ENCODE measurements at regions not wholly inside any gene's neighbourhood (a gene's known extent, or its start where the extent isn't known, plus 50 kb on each side); places are given as distances from the start of the nearest gene placed in this dataset.

DNA sequence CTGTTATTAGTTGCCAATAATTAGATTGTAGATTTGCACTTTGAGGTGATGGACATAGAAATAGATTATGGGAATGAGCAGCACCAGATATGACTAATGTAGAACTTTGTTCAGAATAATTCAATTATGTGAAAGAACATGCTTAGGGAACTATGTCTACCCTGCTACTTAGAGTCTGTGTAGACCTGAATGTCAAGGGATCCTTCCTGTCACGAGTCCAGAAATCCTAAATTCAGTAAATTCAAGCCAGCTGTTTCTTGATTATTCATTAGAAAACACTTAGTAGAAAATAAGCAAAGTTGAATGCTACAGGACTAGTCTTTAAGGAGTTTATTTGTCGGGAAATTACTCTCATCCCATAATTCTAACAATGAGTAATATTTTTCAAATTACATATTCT, 887.3 kb upstream of the SEMA6A start:
- DNase-seq: no peak

DNA sequence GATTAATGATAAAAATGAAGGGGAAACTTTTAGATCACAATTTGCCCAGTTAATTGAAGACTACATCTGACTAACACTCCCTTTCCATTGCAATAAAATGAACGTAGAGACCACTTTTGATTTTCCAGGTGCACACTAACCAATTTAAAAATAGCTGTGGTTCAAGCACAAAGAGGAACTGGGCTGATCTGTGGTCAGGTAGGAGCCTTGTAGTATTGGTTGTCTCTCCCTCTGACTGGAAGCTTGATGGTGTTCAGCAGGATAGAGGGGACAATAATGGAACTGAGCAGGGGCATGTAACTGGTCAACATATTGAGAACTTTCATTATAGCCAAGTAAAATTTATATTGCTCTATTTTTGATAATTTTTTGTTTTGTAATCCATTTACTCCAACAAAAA, 886.8 kb upstream of the SEMA6A start:
- DNase-seq: no peak

DNA sequence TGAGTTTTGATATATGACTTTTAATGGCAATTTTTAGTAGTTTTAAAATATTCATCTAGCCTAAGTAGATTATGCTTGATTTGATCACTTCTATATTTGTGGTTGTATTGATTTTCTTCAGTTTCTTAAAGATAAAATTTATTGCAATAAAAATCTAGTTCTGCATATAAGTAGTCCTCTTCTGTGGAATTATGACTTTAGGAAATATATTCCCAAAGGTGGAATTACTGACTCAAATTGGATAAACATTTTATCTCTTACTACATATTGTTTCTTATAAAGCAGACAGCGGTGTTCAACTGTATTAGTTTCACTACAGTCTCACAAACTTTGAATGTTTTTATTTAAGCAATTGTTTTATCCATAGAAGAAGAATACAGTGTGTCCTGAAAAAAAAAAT, 883.0 kb upstream of the SEMA6A start:
- DNase-seq: no peak

DNA sequence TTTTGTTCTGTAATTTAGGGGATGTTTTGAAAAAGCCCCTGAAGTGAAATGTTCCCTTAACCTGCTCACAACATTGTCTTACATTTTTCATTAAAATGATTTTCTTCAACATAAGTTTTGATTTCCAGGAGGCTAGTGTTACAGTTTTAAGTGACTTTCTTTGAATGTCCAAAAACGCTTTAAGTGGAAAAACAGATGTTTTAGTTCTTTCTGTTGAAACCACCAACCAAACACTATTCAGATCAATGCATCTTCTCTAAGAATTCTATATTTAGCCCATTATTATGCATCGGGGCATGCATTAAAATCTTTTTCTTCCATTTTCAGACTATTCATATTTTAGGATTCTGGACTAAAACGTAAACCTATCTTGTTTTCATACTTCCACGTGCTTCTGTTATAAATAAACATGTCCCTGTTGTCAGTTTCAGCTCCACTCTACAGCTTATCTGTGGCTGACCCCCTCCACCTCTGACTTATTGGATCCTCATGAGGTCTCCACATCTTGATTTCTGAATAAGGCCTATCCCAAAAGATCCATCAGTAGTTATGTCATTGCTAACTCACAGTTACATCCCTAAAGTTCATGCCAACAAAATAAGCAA, 882.3 kb upstream of the SEMA6A start:
- DNase-seq: no peak

DNA sequence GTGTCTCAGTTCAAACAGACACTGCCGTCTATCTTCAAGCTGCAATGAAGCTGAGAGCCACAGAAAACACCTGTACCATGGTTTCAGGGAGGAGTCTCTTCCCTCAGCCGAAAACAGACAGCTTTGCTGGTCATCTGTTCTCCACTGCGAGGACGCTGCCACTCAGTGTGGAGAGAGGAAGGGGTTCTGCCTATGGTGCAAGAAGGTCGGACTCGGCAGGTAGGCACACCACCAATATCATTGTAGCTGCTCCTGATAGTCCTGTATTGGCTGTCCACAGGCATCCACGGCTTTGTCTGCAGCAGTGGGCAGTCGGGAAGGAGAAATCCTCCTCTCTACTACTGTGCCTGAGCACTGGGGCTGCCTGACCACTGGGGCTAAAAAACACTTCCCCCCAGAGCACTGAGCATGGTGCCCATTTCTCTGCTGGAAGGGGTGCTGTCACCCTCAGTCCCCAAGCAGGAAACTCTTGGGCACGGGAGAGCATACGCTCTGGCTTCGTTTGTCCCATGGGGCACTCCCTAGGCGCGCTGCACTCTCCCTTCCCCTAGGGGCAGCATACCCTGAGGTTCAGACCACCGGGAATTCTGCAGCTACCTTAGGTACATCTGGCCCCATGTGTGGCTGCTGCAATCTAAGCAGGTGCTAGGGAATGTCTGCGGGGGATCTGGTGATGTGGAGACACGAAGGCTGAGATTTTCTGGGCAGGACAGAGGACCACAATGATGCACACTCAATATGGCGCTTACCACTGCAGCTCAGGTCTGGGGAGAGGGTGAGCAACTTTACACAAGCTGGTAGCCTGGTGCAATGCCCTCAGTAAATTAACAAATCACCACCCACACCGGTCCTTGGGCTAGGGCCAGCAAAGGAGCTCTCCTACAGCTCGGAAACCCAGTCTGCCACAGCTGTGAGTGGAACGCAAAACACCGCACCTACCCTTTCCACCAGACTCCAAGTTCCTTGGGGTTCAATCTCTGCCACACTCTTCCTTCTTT, 880.9 kb upstream of the SEMA6A start:
- no peak for DNase-seq

DNA sequence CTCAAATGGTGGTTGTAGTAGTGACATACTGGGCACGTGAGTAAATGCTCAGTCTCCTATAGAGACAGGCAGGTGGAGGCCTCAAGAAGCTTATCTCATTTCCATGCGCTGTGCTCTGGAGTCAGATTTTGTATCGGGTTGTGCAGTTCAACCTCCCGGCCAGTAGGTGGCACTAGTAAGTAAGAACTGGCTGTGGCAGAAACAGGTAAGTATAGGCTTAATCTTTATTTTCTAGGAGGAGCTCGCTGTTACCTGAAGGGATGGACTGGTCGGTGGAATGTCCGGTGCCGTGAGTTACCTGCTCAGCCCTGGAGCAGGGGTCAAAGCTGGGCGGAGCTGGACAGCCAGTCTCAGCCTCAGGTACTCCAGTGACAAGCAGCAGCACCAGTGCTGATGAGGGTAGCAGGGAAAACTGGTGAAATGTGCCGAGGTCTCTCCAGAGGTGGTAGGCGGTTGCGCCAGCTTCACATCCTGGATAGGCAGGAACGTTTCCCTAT, 880.1 kb upstream of the SEMA6A start:
- DNase-seq: peak; percentile 8 to 63

DNA sequence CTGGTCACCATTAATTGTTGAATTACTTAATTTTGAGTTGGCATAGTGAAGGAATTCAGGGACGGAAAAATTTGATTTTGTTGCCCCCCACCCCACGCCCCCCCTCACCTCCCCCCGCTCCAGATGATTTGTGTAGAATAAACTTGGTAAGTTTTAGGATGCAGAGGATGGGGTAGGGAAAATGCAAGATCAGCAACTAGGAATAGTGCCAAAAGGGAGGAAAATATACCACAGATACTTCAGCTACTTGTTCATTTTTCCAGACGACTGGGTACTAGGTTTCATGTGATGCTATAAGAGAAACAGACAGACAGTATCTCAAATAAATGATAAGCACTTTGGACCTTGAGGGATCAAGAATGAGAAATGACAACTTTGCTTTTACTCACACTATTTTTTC, 862.2 kb upstream of the SEMA6A start:
- DNase-seq: no peak

DNA sequence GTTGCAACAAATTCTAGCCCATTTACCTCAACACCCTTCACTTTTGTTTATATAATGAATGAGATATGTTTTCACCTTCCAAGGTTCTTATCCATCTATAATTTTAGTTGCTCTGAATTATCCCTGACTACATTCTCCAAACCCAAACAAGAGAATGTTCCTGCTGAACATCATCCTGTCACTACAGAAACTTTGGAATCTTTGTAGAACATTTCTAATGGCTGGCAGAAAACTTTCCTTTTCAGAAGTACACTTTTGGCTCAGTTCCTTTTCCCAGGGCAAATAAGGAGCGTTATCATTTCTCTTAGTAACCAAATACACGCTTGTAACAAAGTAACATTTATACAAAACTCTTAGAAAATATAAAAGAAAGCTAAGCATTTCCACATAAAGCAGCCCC, 860.6 kb upstream of the SEMA6A start:
- no peak for DNase-seq

DNA sequence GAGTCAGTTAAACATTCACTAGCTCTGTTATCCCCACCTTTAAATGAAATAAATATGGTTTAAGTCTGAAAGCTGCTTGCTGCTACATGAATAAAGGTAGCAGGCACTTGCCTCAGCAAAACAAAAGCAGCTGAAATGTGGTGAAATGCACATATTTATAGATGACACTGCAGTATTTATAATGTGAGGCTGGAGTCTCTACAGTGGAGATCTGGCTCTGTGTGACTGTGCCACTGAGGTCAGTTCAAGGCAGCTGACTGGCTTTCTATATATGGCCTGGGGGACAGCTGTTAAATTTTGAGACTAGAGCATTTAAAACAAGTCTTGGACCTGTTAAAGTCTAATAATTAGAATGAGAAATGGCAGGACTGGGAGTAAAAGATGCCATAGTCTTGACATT, 859.6 kb upstream of the SEMA6A start:
- DNase-seq: no peak

DNA sequence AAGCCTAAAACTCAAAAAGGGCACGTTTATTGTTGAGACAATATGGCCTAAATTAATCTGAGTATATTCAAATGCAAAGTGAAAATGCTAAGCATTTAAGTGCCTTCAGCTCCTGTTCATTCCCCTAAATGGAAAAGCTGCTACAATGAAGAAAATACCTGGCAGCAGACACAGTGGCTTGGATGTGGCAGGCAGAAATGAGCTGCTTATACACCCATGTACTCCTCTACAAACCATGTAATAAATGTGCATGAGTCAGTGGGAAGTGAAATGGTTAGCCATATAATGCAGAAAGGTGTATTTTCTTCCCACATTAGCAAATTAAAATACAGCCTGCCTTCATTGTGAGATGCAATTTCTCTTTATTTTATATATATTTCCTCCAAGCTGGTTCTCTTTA, 859.2 kb upstream of the SEMA6A start:
- DNase-seq: no peak

DNA sequence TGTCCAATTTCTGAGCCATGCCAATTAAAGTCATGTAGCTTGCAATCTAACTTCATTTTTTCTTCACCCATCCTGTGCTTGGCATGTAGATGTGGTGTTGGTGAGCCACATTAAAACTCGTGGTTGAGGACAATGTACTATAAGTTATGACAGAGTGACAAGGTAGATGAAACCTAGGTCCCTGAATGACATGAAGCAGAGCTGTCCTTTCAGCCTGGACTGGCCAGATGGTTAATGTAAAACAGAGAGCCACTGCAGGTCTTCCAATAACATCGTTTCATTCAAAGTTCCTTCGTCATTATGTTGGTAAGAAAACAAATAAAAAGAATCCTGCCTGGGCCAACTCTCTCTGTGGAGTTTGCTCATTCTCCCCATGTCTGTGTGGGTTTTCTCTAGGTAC, 856.5 kb upstream of the SEMA6A start:
- no peak for DNase-seq

DNA sequence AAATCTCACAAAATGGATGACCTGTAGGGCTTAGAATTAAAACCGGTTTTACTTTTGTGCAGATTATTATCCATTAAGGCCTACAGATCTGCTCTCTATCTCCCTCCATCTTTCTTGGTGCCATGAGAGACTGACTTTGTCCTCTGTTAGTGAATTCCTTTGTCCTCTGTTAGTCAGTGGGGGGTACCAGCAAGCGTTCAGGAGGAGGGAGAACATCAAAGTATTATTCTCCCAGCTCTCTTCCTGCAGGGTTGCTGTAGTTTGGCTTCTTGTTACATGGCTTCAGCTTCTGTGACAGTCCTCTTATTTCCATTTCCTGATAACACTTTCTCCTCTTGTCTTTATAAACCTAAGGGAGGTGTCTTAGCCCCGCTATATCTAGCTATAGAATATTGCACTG, 850.5 kb upstream of the SEMA6A start:
- no peak for DNase-seq

DNA sequence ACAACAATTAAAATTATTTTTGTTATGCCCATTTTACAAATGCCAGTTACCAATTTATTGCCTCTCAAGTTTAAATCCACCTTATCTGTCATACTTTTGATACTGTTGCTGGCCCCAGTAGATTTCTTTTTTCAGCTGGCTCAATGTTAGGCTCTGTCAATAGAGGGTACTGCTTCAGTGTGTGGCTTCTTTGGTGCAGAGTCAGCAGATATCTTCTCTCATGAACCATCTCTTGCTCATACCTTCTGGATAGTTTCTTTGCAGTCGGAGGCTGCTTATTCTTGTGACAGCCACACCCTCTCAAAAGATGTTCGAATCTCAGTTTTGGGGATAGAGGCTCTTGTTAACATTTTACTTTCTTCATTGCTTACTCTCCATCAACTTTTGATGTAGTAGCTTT, 849.9 kb upstream of the SEMA6A start:
- DNase-seq: no peak

DNA sequence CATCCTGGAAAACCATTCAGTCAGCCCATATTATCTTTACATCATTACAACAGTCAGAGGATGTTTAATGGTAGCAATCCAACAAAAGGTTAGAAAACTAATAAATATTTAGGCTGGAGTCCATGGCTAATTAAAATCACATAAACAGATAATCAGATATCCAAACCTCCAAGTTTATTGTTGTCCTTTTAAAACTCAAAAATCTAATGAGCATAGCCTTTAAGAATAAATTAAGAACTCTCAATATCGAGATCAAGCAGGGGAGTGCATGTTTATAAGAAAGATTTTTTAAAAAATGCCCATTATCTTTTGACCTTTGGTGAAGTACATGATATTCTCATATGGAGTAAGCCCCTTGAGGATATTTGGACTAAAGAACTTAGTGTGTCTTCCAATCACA, 842.9 kb upstream of the SEMA6A start:
- no peak for DNase-seq

DNA sequence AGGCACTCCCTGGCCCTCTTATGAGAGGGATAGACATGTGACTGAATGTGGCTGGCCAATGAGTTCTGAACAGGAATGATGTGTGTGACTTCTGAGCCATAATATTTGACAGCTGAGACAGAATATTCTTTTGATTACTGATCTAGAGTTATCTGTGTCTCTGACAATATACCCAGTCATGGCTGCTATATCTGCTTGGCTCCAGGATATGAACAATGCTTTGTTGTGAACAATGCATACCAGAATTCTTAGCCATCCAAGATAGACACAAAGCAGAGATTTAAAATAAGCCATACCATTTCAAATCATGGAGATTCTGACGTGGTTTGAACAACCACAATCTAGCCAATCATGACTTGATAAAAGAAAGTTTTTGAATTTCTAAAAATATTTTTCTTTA, 840.3 kb upstream of the SEMA6A start:
- DNase-seq: no peak

DNA sequence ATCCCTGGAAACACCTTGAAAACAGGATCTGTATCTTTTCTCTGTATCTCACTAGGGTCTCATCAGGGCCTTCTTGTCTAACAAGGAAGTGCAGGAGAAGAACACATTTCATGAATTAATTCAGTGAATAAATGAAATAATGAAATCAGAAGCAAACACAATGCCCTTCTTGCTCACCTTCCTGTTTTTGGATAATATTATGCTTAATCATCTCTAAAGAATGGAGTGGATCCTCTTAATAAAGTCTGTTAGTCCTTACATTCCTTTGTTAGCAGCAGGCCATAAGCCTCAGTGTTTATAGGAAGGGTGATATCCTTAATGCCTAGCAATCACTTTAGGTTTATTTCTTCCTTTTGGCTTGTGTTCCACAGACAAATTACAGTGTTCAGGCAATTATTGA, 837.1 kb upstream of the SEMA6A start:
- DNase-seq: no peak

DNA sequence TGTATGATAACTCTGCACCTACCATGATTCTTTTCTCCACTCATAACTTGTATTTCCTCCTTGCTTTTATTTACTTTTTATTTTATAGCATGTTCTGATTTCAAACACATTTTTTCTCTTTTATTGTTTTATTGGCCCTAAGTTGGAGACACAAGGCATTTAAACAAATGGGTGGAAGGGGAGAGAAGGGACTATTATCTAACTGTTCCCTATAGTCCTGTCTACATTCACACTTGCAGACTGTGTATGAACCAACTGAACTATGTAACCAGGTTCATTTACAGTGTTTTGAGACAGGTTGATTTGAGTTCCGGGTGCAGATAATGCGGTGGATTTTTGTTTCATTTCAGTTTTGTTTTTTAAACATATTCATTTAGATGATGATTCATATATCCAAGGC, 830.6 kb upstream of the SEMA6A start:
- DNase-seq: no peak

DNA sequence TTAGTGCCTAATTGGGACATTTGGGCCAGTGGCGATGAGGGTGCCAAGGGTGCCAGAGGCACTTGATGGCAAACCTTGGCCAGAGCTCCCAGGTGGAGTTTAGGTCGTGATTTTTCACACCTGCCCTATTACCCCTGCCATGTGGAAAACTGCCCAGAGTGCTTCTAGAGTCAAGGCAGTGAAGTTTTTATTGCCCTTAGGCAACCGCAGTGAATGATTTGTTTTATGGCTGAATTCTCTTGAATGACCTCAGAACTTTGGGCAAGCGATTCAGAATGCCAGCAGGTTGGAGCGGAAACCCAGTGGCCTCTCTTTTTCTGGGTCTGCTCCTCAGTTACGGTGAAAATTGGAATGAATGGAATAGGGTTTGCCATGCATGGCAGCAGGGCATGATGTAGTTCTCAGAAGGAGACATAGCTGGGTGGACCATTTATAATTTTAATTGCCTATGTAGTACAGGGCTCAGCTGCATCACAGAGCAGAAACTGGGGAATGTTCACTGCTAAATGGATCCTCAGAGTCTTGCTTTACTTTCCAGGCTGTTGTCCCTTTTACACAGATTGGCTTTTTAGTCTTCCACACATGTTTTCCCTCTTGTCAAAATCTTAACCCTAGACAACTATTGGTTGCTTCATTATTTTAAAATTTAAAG, 820.0 kb upstream of the SEMA6A start:
- no peak for DNase-seq

DNA sequence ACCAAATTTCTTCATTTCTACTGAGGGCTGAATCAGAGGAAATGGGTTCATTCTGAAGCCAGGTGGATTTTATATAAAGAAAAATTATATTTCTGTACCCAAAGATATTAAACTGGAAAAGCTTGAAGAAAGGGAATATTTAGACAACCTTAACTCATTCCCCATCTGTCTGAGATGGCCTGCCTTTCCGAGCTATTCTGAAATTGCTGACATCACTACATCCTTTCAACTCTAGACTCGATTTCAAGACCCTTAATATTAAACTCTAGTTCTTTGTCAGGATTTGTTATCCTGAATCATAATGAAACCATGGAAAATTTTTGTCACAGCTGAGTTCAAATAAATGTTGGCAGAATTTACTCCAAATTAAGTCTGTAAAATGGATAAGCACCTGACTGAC, 818.5 kb upstream of the SEMA6A start:
- no peak for DNase-seq

DNA sequence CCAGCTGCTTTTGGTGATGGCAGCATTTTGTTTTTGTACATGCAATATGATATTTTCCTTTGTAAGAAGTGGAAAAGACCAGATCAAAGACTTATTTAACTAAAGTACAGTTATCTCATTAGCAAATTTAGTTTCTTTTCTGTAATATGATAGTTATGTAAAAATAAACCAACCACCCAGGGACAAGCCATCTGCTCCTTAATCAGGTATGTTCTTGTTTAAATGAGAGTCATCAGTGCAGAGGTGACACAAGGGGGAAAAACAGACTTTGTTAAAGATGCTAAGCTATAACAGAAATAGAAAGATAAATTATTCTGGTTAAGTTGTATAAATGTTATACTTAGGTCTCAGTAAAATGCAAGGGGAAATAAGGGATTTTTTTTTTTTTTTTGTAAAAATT, 805.7 kb upstream of the SEMA6A start:
- DNase-seq: no peak

DNA sequence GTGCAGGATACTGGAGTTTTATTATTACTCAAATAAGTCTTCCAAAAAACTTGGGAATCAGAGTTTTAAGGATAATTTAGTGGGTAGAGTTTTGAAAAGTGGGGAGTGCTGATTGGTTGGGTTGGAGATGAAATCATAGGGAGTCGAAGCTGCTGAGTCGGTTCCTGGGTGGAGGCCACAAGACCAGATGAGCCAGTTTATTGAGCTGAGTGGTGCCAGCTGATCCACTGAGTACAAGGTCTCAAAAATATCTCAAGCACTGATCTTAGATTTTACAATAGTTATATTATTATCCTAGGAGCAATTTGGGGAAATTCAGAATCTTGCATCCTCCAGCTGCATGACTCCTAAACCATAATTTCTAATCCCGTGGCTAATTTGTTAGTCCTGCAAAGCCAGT, 804.9 kb upstream of the SEMA6A start:
- DNase-seq: no peak

DNA sequence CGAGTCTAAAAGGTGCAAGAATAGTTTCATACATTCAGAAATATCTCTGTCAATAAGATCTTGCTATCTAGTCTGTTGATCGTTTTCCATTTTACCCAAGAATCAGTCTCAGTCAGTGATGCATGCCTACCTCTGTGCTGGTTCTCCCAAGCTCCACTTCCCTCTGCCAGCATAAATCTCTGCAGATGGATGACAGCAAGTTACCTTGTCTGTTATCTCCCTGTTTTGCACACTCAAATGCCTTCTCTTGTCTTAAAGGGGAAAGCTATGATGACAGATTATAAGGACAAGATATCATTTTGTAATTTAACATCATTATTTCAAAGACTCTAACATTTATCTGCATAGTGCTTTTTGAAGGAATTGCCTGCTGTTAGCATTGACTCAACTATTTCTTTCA, 802.1 kb upstream of the SEMA6A start:
- no peak for DNase-seq

DNA sequence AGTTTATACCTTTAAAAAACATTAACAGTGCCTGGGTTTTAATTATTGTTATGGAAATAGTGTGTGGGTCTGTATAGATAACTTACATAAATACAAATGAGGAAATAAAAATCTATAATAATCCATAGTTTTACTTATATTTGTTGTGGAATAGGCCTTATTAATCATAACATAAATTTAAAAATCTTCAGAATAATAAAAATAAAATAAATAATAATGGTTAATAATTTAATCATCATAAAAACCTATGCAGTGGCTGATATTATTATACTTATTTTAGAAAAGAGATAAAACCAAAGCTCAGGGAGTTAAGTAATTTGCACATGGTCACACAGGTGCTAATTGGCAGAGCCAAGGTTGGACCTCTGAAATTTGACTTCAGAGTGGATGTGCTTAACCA, 785.3 kb upstream of the SEMA6A start:
- no peak for DNase-seq

DNA sequence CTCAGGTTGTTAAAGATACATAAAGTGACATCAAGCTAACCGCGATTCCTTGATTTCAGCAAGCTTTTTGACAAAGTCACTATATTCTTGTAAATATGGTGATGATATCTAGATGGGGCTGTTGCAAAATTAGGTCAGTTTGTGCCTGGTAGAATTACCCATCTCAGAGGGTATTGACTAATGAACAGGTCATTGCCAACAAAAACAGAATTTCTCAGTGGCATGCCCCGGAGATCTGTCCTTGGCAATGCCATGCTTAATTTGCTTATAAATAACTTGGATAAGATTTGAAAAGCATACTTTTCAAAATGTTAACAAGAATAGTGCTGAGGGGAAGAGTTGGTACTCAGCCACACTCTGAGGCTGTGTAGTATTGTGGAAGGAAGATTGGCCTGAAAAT, 783.3 kb upstream of the SEMA6A start:
- no peak for DNase-seq

All from inflammatory macrophage treated with lipopolysaccharide for 1 hour (primary cell).